Endodermal cell (in vitro differentiated cells): ENCODE measurements at regions not wholly inside any gene's neighbourhood (a gene's known extent, or its start where the extent isn't known, plus 50 kb on each side); places are given as distances from the start of the nearest gene placed in this dataset.

Source experiments
- DNase-seq: peaks from one replicate; pipeline ENCODE4 v3.0.0-alpha.2; 2017
- H3K27ac ChIP-seq: 2 replicates; pipeline ENCODE4 v1.5.1; 2013; ENCODE audit warnings: mild to moderate bottlenecking, low read depth, low read length, moderate library complexity
- H3K27me3 ChIP-seq: 2 replicates; pipeline ENCODE4 v1.6.1; 2013; ENCODE audit warnings: mild to moderate bottlenecking, low read length, moderate library complexity; ENCODE audit not compliant: insufficient read depth, control insufficient read depth, poor library complexity, severe bottlenecking
- H3K36me3 ChIP-seq: 2 replicates; pipeline ENCODE4 v1.7.0; 2013; ENCODE audit warnings: mild to moderate bottlenecking, low read length, moderate library complexity; ENCODE audit not compliant: control insufficient read depth, insufficient read depth
- H3K4me1 ChIP-seq: one replicate; pipeline ENCODE4 v1.7.0; 2013; ENCODE audit warnings: low read length; ENCODE audit not compliant: control insufficient read depth, insufficient read depth
- H3K4me3 ChIP-seq: 2 replicates; pipeline ENCODE4 v1.5.1; 2013; ENCODE audit warnings: mild to moderate bottlenecking, low read length, moderate library complexity
- H3K9ac ChIP-seq: 2 replicates; pipeline ENCODE4 v1.6.1; 2013; ENCODE audit warnings: mild to moderate bottlenecking, low read length, moderate library complexity; ENCODE audit not compliant: poor library complexity, severe bottlenecking; ENCODE audit errors: extremely low read depth
- H3K9me3 ChIP-seq: 2 replicates; pipeline ENCODE4 v1.6.1; 2013; ENCODE audit warnings: mild to moderate bottlenecking, low read length, moderate library complexity; ENCODE audit not compliant: control insufficient read depth
- H3K27ac Mint-ChIP-seq: 2 replicates; pipeline ENCODE4 v1.8.0; 2020; ENCODE audit warnings: mixed read lengths
- H3K27me3 Mint-ChIP-seq: 2 replicates; pipeline ENCODE4 v1.8.0; 2021; ENCODE audit warnings: mild to moderate bottlenecking, mixed read lengths; ENCODE audit not compliant: insufficient read depth
- H3K36me3 Mint-ChIP-seq: 2 replicates; pipeline ENCODE4 v1.8.0; 2020; ENCODE audit warnings: low read depth, mixed read lengths
- H3K4me1 Mint-ChIP-seq: 2 replicates; pipeline ENCODE4 v1.8.0; 2020; ENCODE audit warnings: mixed read lengths
- H3K4me3 Mint-ChIP-seq: 2 replicates; pipeline ENCODE4 v1.8.0; 2020; ENCODE audit warnings: mild to moderate bottlenecking, moderate library complexity, mixed read lengths
- H3K9me3 Mint-ChIP-seq: 2 replicates; pipeline ENCODE4 v1.8.0; 2020; ENCODE audit warnings: mild to moderate bottlenecking, mixed read lengths
- CTCF ChIP-seq: fragments of 200-600 bp; sonication (generic); conservative IDR thresholded peaks from 2 replicates; pipeline ENCODE4 v1.5.0; 2021; ENCODE audit warnings: antibody characterized with exemption, mild to moderate bottlenecking
- WGBS, 2 experiments: methylation state at CpG; one replicate each; pipeline versions ENCODE4 v1.1.5 to v1.1.7; 2013; ENCODE audit warnings: missing lambda C conversion rate in 2 of 2, mixed read lengths in 1 of 2; ENCODE audit not compliant: insufficient coverage in 1 of 2, insufficient read length in 1 of 2; 5-methylcytosine and 5-hydroxymethylcytosine counted together

- Mint-ChIP-seq H3K4me3 (no peak overlapping the region), H3K4me1 (no peaks in the 10 kb centered on the region), H3K9me3 (peaks cover 14% of the 10 kb centered on the region), H3K36me3 (peaks cover 20% of the 10 kb centered on the region), H3K27me3 (no peaks in the 10 kb centered on the region), H3K27ac (no peak overlapping the region)
- no peak overlapping the region for H3K9ac ChIP-seq
- TF ChIP-seq CTCF: no peak
- H3K9me3 ChIP-seq: peaks cover 9% of the 10 kb centered on the region
- 94 to 100% methylated on average over 1 to 3 of the region's 3 CpGs for WGBS, 2 experiments
- no peaks in the 10 kb centered on the region for H3K27me3 ChIP-seq
- no peaks in the 10 kb centered on the region for H3K4me1 ChIP-seq
- no peak overlapping the region for H3K4me3 ChIP-seq
- no peaks in the 10 kb centered on the region for H3K36me3 ChIP-seq
- no peak overlapping the region for H3K27ac ChIP-seq
- DNase-seq: no peak
Observed at GRCh38 chr17:63240106-63240505, 206.0 kb downstream of the CYB561 start.

GRCh38 chr17:63246344-63246743 is 199.8 kb downstream of the CYB561 start:
- H3K36me3 ChIP-seq: no peaks in the 10 kb centered on the region
- peaks cover 5% of the 10 kb centered on the region for H3K4me1 Mint-ChIP-seq
- H3K4me3 Mint-ChIP-seq: no peak overlapping the region
- no peak overlapping the region for H3K9ac ChIP-seq
- H3K27me3 ChIP-seq: no peaks in the 10 kb centered on the region
- no peak overlapping the region for H3K4me3 ChIP-seq
- H3K27ac ChIP-seq: no peak overlapping the region
- no peak for TF ChIP-seq CTCF
- H3K27ac Mint-ChIP-seq: no peak overlapping the region
- H3K9me3 ChIP-seq: peaks cover 5% of the 10 kb centered on the region
- no peak for DNase-seq
- WGBS, 2 experiments: 88 to 100% methylated on average over 1 of the region's 2 CpGs
- H3K36me3 Mint-ChIP-seq: peaks cover 3% of the 10 kb centered on the region
- H3K27me3 Mint-ChIP-seq: no peaks in the 10 kb centered on the region
- H3K4me1 ChIP-seq: no peaks in the 10 kb centered on the region
- H3K9me3 Mint-ChIP-seq: peaks cover 11% of the 10 kb centered on the region

GRCh38 chr17:63247706-63248105 is 198.4 kb downstream of the CYB561 start:
- Histone ChIP-seq H3K27me3 (no peaks in the 10 kb centered on the region), H3K4me1 (no peaks in the 10 kb centered on the region), H3K9ac (no peak overlapping the region), H3K9me3 (peaks cover 5% of the 10 kb centered on the region), H3K36me3 (no peaks in the 10 kb centered on the region), H3K27ac (no peak overlapping the region), H3K4me3 (no peak overlapping the region)
- Mint-ChIP-seq H3K36me3 (peaks cover 3% of the 10 kb centered on the region), H3K27ac (no peak overlapping the region), H3K27me3 (no peaks in the 10 kb centered on the region), H3K4me3 (no peak overlapping the region), H3K9me3 (peaks cover 11% of the 10 kb centered on the region), H3K4me1 (peaks cover 5% of the 10 kb centered on the region)
- no CpG with 5 or more reads among the region's 1 CpG for WGBS, 2 experiments
- no peak for TF ChIP-seq CTCF
- no peak for DNase-seq
